GM12875 (cell line): ENCODE measurements at regions not wholly inside any gene's neighbourhood (a gene's known extent, or its start where the extent isn't known, plus 50 kb on each side); places are given as distances from the start of the nearest gene placed in this dataset.

Experiments used
- H3K4me3 ChIP-seq: one replicate; pipeline ENCODE4 v1.5.1; 2011; ENCODE audit warnings: low read depth, low read length, control low read depth
- CTCF ChIP-seq: IDR thresholded peaks from 2 replicates; pipeline ENCODE4 v1.5.1; 2011; ENCODE audit warnings: low read depth, mild to moderate bottlenecking, control low read depth, inconsistent platforms, low read length, moderate library complexity, borderline replicate concordance; ENCODE audit not compliant: insufficient read depth

- TF ChIP-seq CTCF: no peak
Measured at GRCh38 chr3:182240474-182240873, 528.7 kb downstream of the SOX2 start.

GRCh38 chr3:182241196-182241765 is 529.6 kb downstream of the SOX2 start:
- no peak for TF ChIP-seq CTCF
- no peak overlapping the region for H3K4me3 ChIP-seq

More at GRCh38 chr3:182240474-182240873, 528.7 kb downstream of the SOX2 start:
- no peak overlapping the region for H3K4me3 ChIP-seq

GRCh38 chr3:182241766-182242488 is 530.2 kb downstream of the SOX2 start:
- no peak overlapping the region for H3K4me3 ChIP-seq
- TF ChIP-seq CTCF: no peak

- no peak overlapping the region for H3K4me3 ChIP-seq
- no peak for TF ChIP-seq CTCF
Measured at GRCh38 chr3:182242489-182242942, 530.8 kb downstream of the SOX2 start.

GRCh38 chr3:182243625-182244024 is 531.9 kb downstream of the SOX2 start:
- no peak for TF ChIP-seq CTCF
- H3K4me3 ChIP-seq: no peak overlapping the region

GRCh38 chr3:182244222-182244971 is 532.7 kb downstream of the SOX2 start:
- no peak overlapping the region for H3K4me3 ChIP-seq
- no peak for TF ChIP-seq CTCF
